Adipocyte (in vitro differentiated cells): ENCODE measurements at regions not wholly inside any gene's neighbourhood (a gene's known extent, or its start where the extent isn't known, plus 50 kb on each side); places are given as distances from the start of the nearest gene placed in this dataset.

Source experiments
- DNase-seq: peaks from one replicate; pipeline ENCODE4 v3.0.0-alpha.2; 2015; ENCODE audit warnings: low read depth
- H3K27me3 ChIP-seq: replicated peaks from 2 replicates; pipeline ENCODE4 v1.7.0; 2013; ENCODE audit warnings: mild to moderate bottlenecking, low read length, moderate library complexity; ENCODE audit not compliant: control insufficient read depth, insufficient read depth
- H3K36me3 ChIP-seq: 2 replicates; pipeline ENCODE4 v1.7.0; 2013; ENCODE audit warnings: low read length, mild to moderate bottlenecking, moderate library complexity; ENCODE audit not compliant: control insufficient read depth, insufficient read depth, severe bottlenecking
- H3K4me1 ChIP-seq: 2 replicates; pipeline ENCODE4 v1.7.0; 2013; ENCODE audit warnings: mild to moderate bottlenecking, low read length, moderate library complexity; ENCODE audit not compliant: control insufficient read depth, insufficient read depth
- H3K4me3 ChIP-seq: 2 replicates; pipeline ENCODE4 v1.7.0; 2013; ENCODE audit warnings: mild to moderate bottlenecking, low read length, moderate library complexity
- H3K9ac ChIP-seq: 2 replicates; pipeline ENCODE4 v1.7.0; 2013; ENCODE audit warnings: mild to moderate bottlenecking, low read length, moderate library complexity
- H3K9me3 ChIP-seq: 2 replicates; pipeline ENCODE4 v1.7.0; 2013; ENCODE audit warnings: mild to moderate bottlenecking, low read length, moderate library complexity; ENCODE audit not compliant: control insufficient read depth

GRCh38 chr12:105912882-105913678 is 225.7 kb downstream of the NUAK1 start:
- H3K27me3 ChIP-seq: no peaks in the 10 kb centered on the region
- H3K36me3 ChIP-seq: no peaks in the 10 kb centered on the region

GRCh38 chr12:105915997-105916759 is 222.6 kb downstream of the NUAK1 start:
- peaks cover 3% of the 10 kb centered on the region for H3K9me3 ChIP-seq
- no peaks in the 10 kb centered on the region for H3K4me1 ChIP-seq

More at GRCh38 chr12:105912882-105913678, 225.7 kb downstream of the NUAK1 start:
- Histone ChIP-seq H3K4me3 (no peak overlapping the region), H3K9ac (no peak overlapping the region), H3K4me1 (no peaks in the 10 kb centered on the region), H3K9me3 (peaks cover 3% of the 10 kb centered on the region)
- DNase-seq: peak; percentile 50

GRCh38 chr12:105916760-105917039 is 222.1 kb downstream of the NUAK1 start:
- Histone ChIP-seq H3K4me1 (peaks cover under 1% of the 10 kb centered on the region), H3K9me3 (peaks cover 3% of the 10 kb centered on the region), H3K4me3 (no peak overlapping the region), H3K27me3 (no peaks in the 10 kb centered on the region), H3K36me3 (no peaks in the 10 kb centered on the region), H3K9ac (no peak overlapping the region)
- no peak for DNase-seq

More at GRCh38 chr12:105915997-105916759, 222.6 kb downstream of the NUAK1 start:
- DNase-seq: peak; percentile 30
- H3K9ac ChIP-seq: no peak overlapping the region
- no peaks in the 10 kb centered on the region for H3K36me3 ChIP-seq
- no peak overlapping the region for H3K4me3 ChIP-seq
- no peaks in the 10 kb centered on the region for H3K27me3 ChIP-seq

GRCh38 chr12:105920161-105920684 is 218.5 kb downstream of the NUAK1 start:
- Histone ChIP-seq H3K4me1 (peaks cover 13% of the 10 kb centered on the region), H3K36me3 (no peaks in the 10 kb centered on the region), H3K27me3 (no peaks in the 10 kb centered on the region), H3K4me3 (no peak overlapping the region), H3K9ac (no peak overlapping the region), H3K9me3 (no peaks in the 10 kb centered on the region)
- DNase-seq: no peak

- H3K27me3 ChIP-seq: no peaks in the 10 kb centered on the region
- no peak for DNase-seq
- no peaks in the 10 kb centered on the region for H3K36me3 ChIP-seq
- H3K9ac ChIP-seq: no peak overlapping the region
- H3K4me1 ChIP-seq: peaks cover 13% of the 10 kb centered on the region
- H3K9me3 ChIP-seq: no peaks in the 10 kb centered on the region
- H3K4me3 ChIP-seq: no peak overlapping the region
Observed at GRCh38 chr12:105921055-105921454, 217.7 kb downstream of the NUAK1 start.

GRCh38 chr12:105921872-105922669 is 216.7 kb downstream of the NUAK1 start:
- Histone ChIP-seq H3K4me1 (peaks cover 13% of the 10 kb centered on the region), H3K36me3 (no peaks in the 10 kb centered on the region), H3K9me3 (no peaks in the 10 kb centered on the region), H3K27me3 (no peaks in the 10 kb centered on the region), H3K4me3 (no peak overlapping the region), H3K9ac (no peak overlapping the region)
- peak; percentile 50 for DNase-seq

GRCh38 chr12:105922670-105923102 is 216.1 kb downstream of the NUAK1 start:
- peaks cover 13% of the 10 kb centered on the region for H3K4me1 ChIP-seq
- H3K4me3 ChIP-seq: no peak overlapping the region
- no peaks in the 10 kb centered on the region for H3K9me3 ChIP-seq
- DNase-seq: peak; percentile 41
- no peak overlapping the region for H3K9ac ChIP-seq
- H3K36me3 ChIP-seq: no peaks in the 10 kb centered on the region
- no peaks in the 10 kb centered on the region for H3K27me3 ChIP-seq

- Histone ChIP-seq H3K9ac (no peak overlapping the region), H3K4me3 (no peak overlapping the region), H3K36me3 (no peaks in the 10 kb centered on the region), H3K27me3 (no peaks in the 10 kb centered on the region), H3K9me3 (no peaks in the 10 kb centered on the region), H3K4me1 (peaks cover 13% of the 10 kb centered on the region)
- DNase-seq: no peak
Observed at GRCh38 chr12:105924526-105925208, 214.1 kb downstream of the NUAK1 start.

GRCh38 chr12:105927564-105927963 is 211.2 kb downstream of the NUAK1 start:
- Histone ChIP-seq H3K36me3 (no peaks in the 10 kb centered on the region), H3K9me3 (no peaks in the 10 kb centered on the region), H3K4me3 (no peak overlapping the region), H3K27me3 (no peaks in the 10 kb centered on the region), H3K4me1 (peaks cover 4% of the 10 kb centered on the region), H3K9ac (no peak overlapping the region)
- no peak for DNase-seq

GRCh38 chr12:105928436-105928835 is 210.3 kb downstream of the NUAK1 start:
- Histone ChIP-seq H3K9ac (no peak overlapping the region), H3K27me3 (no peaks in the 10 kb centered on the region), H3K4me1 (no peaks in the 10 kb centered on the region), H3K36me3 (no peaks in the 10 kb centered on the region), H3K4me3 (no peak overlapping the region), H3K9me3 (no peaks in the 10 kb centered on the region)
- no peak for DNase-seq
